ENCODE measurements at regions not wholly inside any gene's neighbourhood (a gene's known extent, or its start where the extent isn't known, plus 50 kb on each side); places are given as distances from the start of the nearest gene placed in this dataset.

DNA sequence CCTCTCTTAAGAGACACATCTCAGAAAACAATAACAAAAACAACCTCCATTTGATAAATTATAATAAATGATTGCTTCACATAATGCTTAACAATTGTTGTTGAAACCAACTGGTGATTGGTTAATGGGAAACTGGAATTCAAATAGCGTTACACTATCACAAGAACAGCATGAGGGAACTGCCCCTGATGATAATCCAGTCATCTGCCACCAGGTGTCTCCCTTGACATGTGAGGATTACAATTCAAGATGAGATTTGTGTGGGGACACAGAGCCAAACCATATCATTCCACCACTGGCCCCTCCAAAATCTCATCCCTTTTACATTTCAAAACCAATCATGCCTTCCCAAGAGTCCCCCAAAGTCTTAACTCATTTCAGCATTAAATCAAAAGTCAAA lies 375.9 kb downstream of the BMPER start:
- TF ChIP-seq, protein P1, sequence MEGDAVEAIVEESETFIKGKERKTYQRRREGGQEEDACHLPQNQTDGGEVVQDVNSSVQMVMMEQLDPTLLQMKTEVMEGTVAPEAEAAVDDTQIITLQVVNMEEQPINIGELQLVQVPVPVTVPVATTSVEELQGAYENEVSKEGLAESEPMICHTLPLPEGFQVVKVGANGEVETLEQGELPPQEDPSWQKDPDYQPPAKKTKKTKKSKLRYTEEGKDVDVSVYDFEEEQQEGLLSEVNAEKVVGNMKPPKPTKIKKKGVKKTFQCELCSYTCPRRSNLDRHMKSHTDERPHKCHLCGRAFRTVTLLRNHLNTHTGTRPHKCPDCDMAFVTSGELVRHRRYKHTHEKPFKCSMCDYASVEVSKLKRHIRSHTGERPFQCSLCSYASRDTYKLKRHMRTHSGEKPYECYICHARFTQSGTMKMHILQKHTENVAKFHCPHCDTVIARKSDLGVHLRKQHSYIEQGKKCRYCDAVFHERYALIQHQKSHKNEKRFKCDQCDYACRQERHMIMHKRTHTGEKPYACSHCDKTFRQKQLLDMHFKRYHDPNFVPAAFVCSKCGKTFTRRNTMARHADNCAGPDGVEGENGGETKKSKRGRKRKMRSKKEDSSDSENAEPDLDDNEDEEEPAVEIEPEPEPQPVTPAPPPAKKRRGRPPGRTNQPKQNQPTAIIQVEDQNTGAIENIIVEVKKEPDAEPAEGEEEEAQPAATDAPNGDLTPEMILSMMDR (conservative IDR thresholded peaks at IDR 0.05) = peak; percentile 50
- no peak for TF ChIP-seq EZH2 (IDR thresholded peaks at IDR 0.05; ENCODE audit: low read depth)

Measured in PC-9 (cell line).